MM.1S (cell line): ENCODE measurements at regions not wholly inside any gene's neighbourhood (a gene's known extent, or its start where the extent isn't known, plus 50 kb on each side); places are given as distances from the start of the nearest gene placed in this dataset.

ENCODE experiments used
- DNase-seq: peaks from one replicate; pipeline ENCODE4 v3.0.0-alpha.2; 2015
- H2AFZ ChIP-seq: fragments of 300-600 bp; sonication (generic); 2 replicates; pipeline ENCODE4 v1.6.0; 2016; ENCODE audit warnings: antibody characterized with exemption, low read length
- H3F3A ChIP-seq: fragments of 300-600 bp; sonication (generic); 2 replicates; pipeline ENCODE4 v1.6.1; 2016; ENCODE audit warnings: mild to moderate bottlenecking, antibody characterized with exemption, low read length, moderate library complexity, mixed read lengths; ENCODE audit not compliant: insufficient read depth
- H3K27ac ChIP-seq: fragments of 300-600 bp; sonication (generic); 2 replicates; pipeline ENCODE4 v1.5.1; 2016; ENCODE audit warnings: mild to moderate bottlenecking, low read length
- H3K27me3 ChIP-seq: fragments of 300-600 bp; sonication (generic); replicated peaks from 2 replicates; pipeline ENCODE4 v1.6.0; 2016; ENCODE audit warnings: low read length; ENCODE audit not compliant: insufficient read depth
- H3K36me3 ChIP-seq: fragments of 300-600 bp; sonication (generic); replicated peaks from 2 replicates; pipeline ENCODE4 v1.6.1; 2016; ENCODE audit warnings: mild to moderate bottlenecking, low read length, mixed read lengths; ENCODE audit not compliant: insufficient read depth
- H3K4me1 ChIP-seq: fragments of 300-600 bp; sonication (generic); 2 replicates; pipeline ENCODE4 v1.6.1; 2016; ENCODE audit warnings: low read length, mixed read lengths
- H3K4me2 ChIP-seq: fragments of 300-600 bp; sonication (generic); 2 replicates; pipeline ENCODE4 v1.6.0; 2016; ENCODE audit warnings: low read depth, low read length
- H3K4me3 ChIP-seq: fragments of 300-600 bp; sonication (generic); 2 replicates; pipeline ENCODE4 v1.5.1; 2016; ENCODE audit warnings: low read length, mixed read lengths
- H3K79me2 ChIP-seq: fragments of 300-600 bp; sonication (generic); 2 replicates; pipeline ENCODE4 v1.6.1; 2016; ENCODE audit warnings: mixed run types, low read length, mixed read lengths
- H3K9ac ChIP-seq: fragments of 300-600 bp; sonication (generic); 2 replicates; pipeline ENCODE4 v1.6.1; 2016; ENCODE audit warnings: low read length, mixed read lengths
- H3K9me2 ChIP-seq: fragments of 300-600 bp; sonication (generic); replicated peaks from 2 replicates; pipeline ENCODE4 v1.6.1; 2016; ENCODE audit warnings: mild to moderate bottlenecking, low read length, mixed read lengths; ENCODE audit not compliant: insufficient read depth
- H3K9me3 ChIP-seq: fragments of 300-600 bp; sonication (generic); replicated peaks from 2 replicates; pipeline ENCODE4 v1.6.1; 2016; ENCODE audit warnings: mild to moderate bottlenecking, low read length, mixed read lengths; ENCODE audit not compliant: insufficient read depth
- H4K20me1 ChIP-seq: fragments of 300-600 bp; sonication (generic); 2 replicates; pipeline ENCODE4 v1.6.1; 2016; ENCODE audit warnings: mild to moderate bottlenecking, low read length, moderate library complexity, mixed read lengths; ENCODE audit not compliant: insufficient read depth
- EZH2 ChIP-seq: fragments of 300-600 bp; sonication (generic); optimal IDR thresholded peaks from 2 replicates; pipeline ENCODE3; 2017; ENCODE audit warnings: low read depth, mild to moderate bottlenecking, antibody characterized with exemption, low read length, mixed read lengths
- EZH2phosphoT487 ChIP-seq: fragments of 300-600 bp; sonication (generic); IDR thresholded peaks from 2 replicates; pipeline ENCODE4 v1.6.1; 2018; ENCODE audit warnings: antibody characterized with exemption, low read length
- TF ChIP-seq, protein P1 (sequence below): fragments of 300-600 bp; sonication (generic); IDR thresholded peaks from 2 replicates; pipeline ENCODE4 v1.5.1; 2016; ENCODE audit warnings: antibody characterized with exemption, low read length, mixed read lengths

DNA sequence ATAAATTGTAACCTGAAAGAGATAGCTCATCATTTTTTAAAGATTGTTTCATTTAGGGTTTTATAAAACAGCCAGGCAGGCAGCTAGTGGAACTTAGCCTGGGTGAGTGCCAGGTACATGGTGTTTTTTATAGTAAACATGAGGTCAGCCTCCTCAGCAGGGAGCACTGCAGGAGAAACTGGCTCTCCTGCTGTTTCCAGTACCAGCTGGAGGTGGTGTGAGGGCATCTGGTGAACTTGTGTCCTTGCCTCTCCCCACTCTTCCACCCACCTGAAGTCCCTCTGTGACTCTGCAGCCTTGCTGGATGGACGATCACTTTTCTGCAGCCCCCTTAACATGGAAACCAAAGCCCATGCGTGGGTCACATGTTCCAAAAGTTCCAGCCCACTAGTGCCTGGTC is 128.4 kb downstream of the FAM174B start:
- H3K9me3 ChIP-seq = no peaks in the 10 kb centered on the region
- no peaks in the 10 kb centered on the region for H3K79me2 ChIP-seq
- no peak overlapping the region for H3K27ac ChIP-seq
- no peaks in the 10 kb centered on the region for H4K20me1 ChIP-seq
- DNase-seq = no peak
- no peak overlapping the region for H2AFZ ChIP-seq
- H3F3A ChIP-seq = no peaks in the 10 kb centered on the region
- H3K4me2 ChIP-seq = no peak overlapping the region
- H3K4me1 ChIP-seq = no peaks in the 10 kb centered on the region
- no peaks in the 10 kb centered on the region for H3K9me2 ChIP-seq
- no peak overlapping the region for H3K9ac ChIP-seq
- TF ChIP-seq, protein P1, sequence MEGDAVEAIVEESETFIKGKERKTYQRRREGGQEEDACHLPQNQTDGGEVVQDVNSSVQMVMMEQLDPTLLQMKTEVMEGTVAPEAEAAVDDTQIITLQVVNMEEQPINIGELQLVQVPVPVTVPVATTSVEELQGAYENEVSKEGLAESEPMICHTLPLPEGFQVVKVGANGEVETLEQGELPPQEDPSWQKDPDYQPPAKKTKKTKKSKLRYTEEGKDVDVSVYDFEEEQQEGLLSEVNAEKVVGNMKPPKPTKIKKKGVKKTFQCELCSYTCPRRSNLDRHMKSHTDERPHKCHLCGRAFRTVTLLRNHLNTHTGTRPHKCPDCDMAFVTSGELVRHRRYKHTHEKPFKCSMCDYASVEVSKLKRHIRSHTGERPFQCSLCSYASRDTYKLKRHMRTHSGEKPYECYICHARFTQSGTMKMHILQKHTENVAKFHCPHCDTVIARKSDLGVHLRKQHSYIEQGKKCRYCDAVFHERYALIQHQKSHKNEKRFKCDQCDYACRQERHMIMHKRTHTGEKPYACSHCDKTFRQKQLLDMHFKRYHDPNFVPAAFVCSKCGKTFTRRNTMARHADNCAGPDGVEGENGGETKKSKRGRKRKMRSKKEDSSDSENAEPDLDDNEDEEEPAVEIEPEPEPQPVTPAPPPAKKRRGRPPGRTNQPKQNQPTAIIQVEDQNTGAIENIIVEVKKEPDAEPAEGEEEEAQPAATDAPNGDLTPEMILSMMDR = no peak
- no peak for TF ChIP-seq EZH2phosphoT487
- TF ChIP-seq EZH2 = no peak
- no peaks in the 10 kb centered on the region for H3K36me3 ChIP-seq
- no peak overlapping the region for H3K4me3 ChIP-seq
- no peaks in the 10 kb centered on the region for H3K27me3 ChIP-seq

DNA sequence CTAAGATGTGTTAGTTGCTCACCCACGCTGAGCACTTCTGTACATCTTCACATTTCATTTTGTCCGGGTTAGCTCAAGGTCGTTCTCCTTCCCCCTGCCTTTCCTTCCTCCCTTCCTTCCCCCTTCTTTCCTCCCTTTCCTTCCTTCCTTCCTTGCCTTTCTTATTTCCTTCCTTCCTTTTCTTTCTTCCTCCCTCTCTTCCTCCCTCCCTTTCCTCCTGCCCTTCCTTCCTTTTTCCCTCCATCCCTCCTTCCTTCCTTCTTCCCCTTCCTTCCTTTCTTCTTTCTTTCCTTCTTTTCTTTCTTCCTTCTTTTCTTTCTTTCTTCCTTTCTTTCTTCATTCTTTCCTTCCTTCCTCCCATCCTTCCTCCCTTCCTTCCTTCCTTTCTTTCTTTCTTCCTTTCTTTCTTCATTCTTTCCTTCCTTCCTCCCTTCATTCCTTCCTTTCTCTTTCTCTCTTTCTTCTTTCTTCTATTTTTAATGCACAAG is 129.8 kb downstream of the FAM174B start:
- TF ChIP-seq, protein P1 = no peak
- TF ChIP-seq EZH2phosphoT487 (no peak), EZH2 (no peak)

DNA sequence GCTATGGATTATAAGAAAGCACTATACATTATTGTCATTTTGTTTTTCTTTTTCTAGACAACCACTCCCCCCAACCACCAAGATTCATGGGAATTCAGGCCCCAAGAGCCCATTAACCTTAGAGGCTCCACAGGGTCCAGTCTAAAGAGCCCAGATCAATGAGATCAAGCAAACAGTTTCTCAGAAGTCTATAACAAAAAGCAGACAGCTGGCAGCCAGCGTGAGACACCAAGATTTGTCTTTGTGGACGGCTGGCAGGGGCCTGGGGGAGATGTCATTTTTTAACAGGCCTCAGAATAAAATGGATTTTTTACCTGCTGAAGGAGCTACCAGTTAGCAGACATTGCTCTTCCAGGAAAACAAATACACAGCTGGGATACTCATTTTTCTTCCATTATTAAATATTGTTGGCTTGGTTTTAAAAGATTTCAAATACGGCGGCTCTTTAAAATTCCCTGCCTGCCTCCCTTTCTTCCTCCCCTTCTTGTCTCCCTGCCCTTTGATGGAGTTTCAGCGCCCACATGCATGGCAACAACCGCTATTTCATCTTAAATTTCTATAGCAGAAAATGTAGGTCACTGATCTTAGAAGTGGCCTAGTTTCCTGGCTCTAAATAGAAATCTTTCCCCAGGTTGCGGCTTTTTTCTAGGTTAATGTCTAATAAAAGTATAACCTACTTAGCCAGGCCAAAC is 130.6 kb downstream of the FAM174B start:
- Histone ChIP-seq H3K27me3 (no peaks in the 10 kb centered on the region), H3K9me2 (no peaks in the 10 kb centered on the region), H3K79me2 (no peaks in the 10 kb centered on the region), H4K20me1 (no peaks in the 10 kb centered on the region), H3K9ac (no peak overlapping the region), H3K4me3 (no peak overlapping the region), H2AFZ (no peak overlapping the region), H3K36me3 (no peaks in the 10 kb centered on the region), H3K4me1 (no peaks in the 10 kb centered on the region), H3K4me2 (no peak overlapping the region), H3F3A (no peaks in the 10 kb centered on the region), H3K9me3 (no peaks in the 10 kb centered on the region), H3K27ac (no peak overlapping the region)
- DNase-seq = no peak
- no peak for TF ChIP-seq EZH2
- no peak for TF ChIP-seq EZH2phosphoT487
- TF ChIP-seq, protein P1 = no peak

More for the DNA sequence above, 129.8 kb downstream of the FAM174B start:
- Histone ChIP-seq H3K79me2 (no peaks in the 10 kb centered on the region), H3K36me3 (no peaks in the 10 kb centered on the region), H3K9me3 (no peaks in the 10 kb centered on the region), H3K4me3 (no peak overlapping the region), H3K27ac (no peak overlapping the region), H3K9me2 (no peaks in the 10 kb centered on the region), H4K20me1 (no peaks in the 10 kb centered on the region), H3F3A (no peaks in the 10 kb centered on the region), H3K4me1 (no peaks in the 10 kb centered on the region), H3K4me2 (no peak overlapping the region), H3K27me3 (no peaks in the 10 kb centered on the region), H2AFZ (no peak overlapping the region), H3K9ac (no peak overlapping the region)
- DNase-seq = no peak
